Activated CD4-positive, alpha-beta T cell treated with anti-CD3 and anti-CD28 coated beads, Interleukin-10, Interleukin-2, amounts not matched to agents 100 ng/mL and 50 ng/mL, durations not matched to agents 16 hours and 8 hours (primary cell): ENCODE measurements at regions not wholly inside any gene's neighbourhood (a gene's known extent, or its start where the extent isn't known, plus 50 kb on each side); places are given as distances from the start of the nearest gene placed in this dataset.
A peak's percentile ranks its signal among the peaks of the same experiment; 100 is the strongest.
"Not testable (repeated sequence)": the region's sequence is repeated elsewhere in the genome, so short reads cannot be mapped to it uniquely, and the experiment has no call there.

Source experiments
- DNase-seq: peaks from one replicate; pipeline ENCODE4 v3.0.0-alpha.2; 2020

- peak; percentile 61 for DNase-seq
Observed at GRCh38 chr1:185681034-185681633, 53.1 kb upstream of the HMCN1 start.

GRCh38 chr1:185680453-185680852, 53.7 kb upstream of the HMCN1 start:
- DNase-seq: no peak

- DNase-seq: no peak
Observed at GRCh38 chr1:185679220-185679619, 55.0 kb upstream of the HMCN1 start.

GRCh38 chr1:185676969-185677368, 57.2 kb upstream of the HMCN1 start:
- DNase-seq: no peak

- peak; percentile 15 for DNase-seq
Observed at GRCh38 chr1:185674201-185674600, 60.0 kb upstream of the HMCN1 start.

- DNase-seq: no peak
Observed at GRCh38 chr1:185672719-185673360, 61.4 kb upstream of the HMCN1 start.

GRCh38 chr1:185670187-185670627, 64.0 kb upstream of the HMCN1 start:
- DNase-seq: peak; percentile 35

GRCh38 chr1:185668013-185668412, 66.2 kb upstream of the HMCN1 start:
- DNase-seq: no peak

GRCh38 chr1:185666582-185666981, 67.6 kb upstream of the HMCN1 start:
- no peak for DNase-seq

GRCh38 chr1:185663771-185664296, 70.4 kb upstream of the HMCN1 start:
- DNase-seq: peak; percentile 26

GRCh38 chr1:185663332-185663731, 70.9 kb upstream of the HMCN1 start:
- DNase-seq: no peak

GRCh38 chr1:185661971-185662370, 72.2 kb upstream of the HMCN1 start:
- DNase-seq: no peak

GRCh38 chr1:185656663-185657062, 77.5 kb upstream of the HMCN1 start:
- no peak for DNase-seq

GRCh38 chr1:185654952-185655314, 79.3 kb upstream of the HMCN1 start:
- no peak for DNase-seq

- DNase-seq: no peak
Observed at GRCh38 chr1:185654199-185654951, 79.8 kb upstream of the HMCN1 start.

GRCh38 chr1:185653615-185654014, 80.6 kb upstream of the HMCN1 start:
- no peak for DNase-seq

GRCh38 chr1:185652348-185652747, 81.8 kb upstream of the HMCN1 start:
- DNase-seq: peak; percentile 50

GRCh38 chr1:185650602-185651230, 83.5 kb upstream of the HMCN1 start:
- DNase-seq: no peak

GRCh38 chr1:185648858-185649589, 85.2 kb upstream of the HMCN1 start:
- no peak for DNase-seq

- DNase-seq: not testable (repeated sequence)
Observed at GRCh38 chr1:185647597-185648267, 86.5 kb upstream of the HMCN1 start.

- no peak for DNase-seq
Observed at GRCh38 chr1:185646202-185646683, 87.9 kb upstream of the HMCN1 start.

- no peak for DNase-seq
Observed at GRCh38 chr1:185645686-185646085, 88.5 kb upstream of the HMCN1 start.
